Ecto neural progenitor cell (in vitro differentiated cells): ENCODE measurements at regions not wholly inside any gene's neighbourhood (a gene's known extent, or its start where the extent isn't known, plus 50 kb on each side); places are given as distances from the start of the nearest gene placed in this dataset.

Source experiments
- DNase-seq: peaks from one replicate; pipeline ENCODE4 v3.0.0-alpha.2; 2018; ENCODE audit warnings: low spot score

DNA sequence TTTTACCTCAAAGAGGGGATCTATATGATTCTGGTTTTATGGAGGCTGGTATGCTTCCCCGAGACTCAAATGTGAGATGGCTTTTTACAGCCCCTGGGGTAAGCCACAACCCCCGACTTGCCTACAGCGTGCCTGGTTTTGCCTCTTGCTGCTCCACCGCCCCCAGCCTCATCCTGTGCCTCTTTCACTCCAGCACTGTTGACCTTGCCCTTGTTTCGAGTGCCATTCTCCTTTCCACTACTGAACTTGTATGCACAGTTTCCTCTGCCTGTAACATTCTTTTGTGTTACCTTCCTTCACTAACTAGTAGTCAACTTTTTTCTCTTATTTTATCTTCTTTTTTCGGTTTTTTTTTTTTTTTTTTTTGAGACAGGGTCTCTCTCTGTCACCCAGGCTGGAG is 219.0 kb upstream of the ZBED5 start:
- no peak for DNase-seq

DNA sequence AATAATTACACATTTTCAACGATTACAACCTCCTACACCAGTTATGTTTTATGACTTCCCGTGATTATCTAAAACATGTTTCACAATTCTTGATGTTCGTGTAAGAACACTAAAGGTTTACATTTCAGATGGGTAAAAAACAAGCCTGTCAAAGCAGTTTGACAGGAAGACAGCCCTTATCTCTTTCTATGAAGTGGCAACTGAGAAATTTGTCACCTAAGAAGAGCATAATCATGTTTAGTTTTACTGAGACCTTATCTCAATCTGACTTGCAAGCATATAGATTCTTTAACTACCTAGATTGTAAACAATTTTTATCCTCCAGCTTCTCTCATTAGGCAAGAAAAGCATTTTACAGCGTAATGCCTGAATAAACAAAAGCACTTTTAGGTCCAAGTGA is 218.4 kb upstream of the ZBED5 start:
- no peak for DNase-seq

DNA sequence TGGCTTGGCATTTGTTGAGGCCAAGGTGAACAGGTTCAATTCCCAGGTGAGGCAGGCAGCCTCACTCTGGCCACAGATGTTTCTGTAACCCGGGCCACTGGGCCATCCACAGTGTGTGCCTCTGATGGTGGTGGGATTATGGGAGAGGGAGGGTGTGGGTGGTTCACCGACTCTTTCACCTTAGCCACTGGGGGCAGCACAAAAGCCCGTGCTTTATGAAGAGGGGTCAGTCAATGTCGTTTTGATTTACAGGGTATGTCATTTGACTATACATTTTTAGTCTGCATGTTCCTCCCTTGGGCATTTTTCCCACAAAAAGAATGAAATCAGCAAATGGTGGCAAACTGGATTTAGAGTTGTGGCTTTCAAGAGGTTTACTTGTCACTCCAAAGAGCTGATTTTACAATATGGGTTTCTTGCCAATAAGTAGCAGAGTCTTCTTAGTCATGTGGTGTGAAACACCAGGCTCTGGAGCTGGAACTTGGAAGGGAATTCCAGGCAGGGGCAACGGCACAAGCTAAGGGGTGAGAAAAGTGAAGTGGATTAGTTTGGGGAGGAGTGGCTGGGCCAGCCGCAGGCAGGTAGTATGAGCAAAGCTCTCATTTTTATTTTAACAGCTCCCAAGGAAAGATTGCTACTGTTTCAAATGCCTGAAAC is 217.8 kb upstream of the ZBED5 start:
- no peak for DNase-seq

DNA sequence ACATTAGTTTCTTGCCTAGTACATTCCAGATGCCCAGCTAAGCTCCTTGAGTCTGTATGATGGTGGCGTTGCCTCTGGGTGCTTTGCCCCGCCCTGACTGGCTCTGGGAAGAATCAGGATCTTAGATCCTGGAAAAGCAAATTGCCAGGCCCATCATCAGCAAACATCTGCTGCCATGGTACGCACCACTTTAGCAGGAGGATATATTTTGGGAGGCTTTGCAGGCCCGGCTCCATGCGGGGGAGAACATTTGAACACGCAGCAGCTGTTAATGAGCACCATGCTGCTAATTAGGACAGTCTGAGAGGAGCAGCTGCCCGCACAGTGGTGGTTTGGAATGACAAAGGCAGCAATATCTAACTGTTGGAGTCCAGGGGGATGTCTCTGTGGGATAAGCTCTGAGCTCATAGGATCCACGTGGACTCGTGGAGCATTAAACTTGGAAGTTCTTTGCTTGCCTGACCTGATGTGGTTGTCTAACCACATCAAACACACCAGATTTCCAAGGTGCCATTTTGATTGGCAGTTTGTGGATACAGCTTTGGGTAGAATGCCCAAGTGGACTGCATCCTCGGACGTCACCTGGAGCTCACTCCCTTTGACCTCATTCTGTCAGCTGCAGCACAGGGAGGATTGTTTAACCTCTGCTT is 217.0 kb upstream of the ZBED5 start:
- DNase-seq = no peak

DNA sequence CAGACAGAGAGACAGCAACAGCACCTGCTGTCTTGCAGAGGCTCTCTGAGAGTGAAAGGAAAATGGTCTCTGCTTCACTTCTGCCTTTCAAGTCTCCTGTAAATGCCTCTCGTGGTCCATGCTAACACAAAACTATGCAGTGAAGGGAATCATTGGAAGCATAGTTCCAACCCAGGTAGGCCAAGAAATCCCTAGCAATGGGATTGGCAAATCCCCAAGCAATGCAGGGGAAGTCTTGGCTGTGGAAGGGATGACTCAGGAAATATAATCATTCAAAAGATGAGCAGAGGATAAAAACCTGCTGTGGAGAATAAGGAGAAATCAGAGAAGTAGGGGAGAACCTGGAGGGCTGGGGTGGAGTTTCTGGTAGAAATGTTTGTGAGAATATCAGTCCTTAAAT is 216.1 kb upstream of the ZBED5 start:
- DNase-seq = no peak

DNA sequence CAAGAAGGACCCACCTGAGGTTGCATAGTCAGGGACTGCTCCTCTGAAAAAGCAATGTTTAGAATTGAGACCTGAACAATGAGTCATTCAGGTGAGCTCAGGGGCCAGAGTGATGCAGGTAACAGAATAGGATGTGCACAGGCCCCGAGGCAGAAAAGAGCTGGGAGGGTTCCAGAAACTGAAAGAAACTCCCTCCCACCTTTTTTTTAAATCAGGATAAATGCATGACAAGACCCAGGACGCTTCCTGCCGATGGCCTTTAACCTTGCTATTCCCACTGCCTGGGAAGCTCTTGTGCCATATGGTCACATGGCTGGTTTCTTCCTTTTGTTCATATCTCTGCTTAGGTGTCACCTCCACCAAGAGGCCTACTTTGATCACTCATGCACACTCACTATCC is 214.2 kb upstream of the ZBED5 start:
- no peak for DNase-seq

DNA sequence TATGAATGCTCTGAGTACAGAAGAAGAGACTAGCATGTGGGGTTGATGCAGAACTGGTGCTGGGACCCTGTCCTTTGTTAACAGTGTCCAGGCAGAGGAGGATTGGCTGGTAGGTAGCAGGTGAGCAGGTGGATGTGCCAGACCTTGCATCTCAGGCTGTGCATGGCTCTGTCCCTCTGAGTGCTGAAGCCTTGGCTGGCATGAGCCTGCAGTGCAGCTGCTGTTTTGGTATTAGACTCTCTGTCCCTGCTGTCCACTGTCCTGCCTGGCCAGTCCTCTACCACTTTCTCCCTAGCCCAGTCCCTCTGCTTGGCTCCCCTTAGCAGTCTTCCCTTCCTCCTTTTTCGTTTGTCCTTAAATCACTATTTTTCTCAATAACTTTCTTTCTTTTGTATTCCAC is 213.6 kb upstream of the ZBED5 start:
- DNase-seq = no peak

DNA sequence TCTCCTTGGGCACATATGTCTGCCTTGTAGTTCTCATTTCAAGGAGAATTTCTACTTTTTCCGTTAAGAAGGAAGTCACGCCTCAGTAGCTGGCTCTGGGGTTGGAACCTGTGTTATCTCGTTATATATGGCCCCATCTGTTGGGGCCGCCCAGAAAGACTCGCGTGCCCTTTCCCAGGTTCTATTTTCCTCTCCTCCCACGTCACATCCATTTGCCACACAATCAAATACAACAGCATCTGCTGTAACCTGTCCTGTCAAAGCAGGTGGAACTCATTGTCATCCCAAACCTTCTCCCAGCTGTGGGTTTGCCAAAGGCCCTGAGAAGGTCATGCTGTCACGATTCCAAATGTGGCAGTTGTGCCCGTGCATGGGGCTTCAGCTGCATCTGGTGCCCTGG is 213.1 kb upstream of the ZBED5 start:
- DNase-seq = no peak

DNA sequence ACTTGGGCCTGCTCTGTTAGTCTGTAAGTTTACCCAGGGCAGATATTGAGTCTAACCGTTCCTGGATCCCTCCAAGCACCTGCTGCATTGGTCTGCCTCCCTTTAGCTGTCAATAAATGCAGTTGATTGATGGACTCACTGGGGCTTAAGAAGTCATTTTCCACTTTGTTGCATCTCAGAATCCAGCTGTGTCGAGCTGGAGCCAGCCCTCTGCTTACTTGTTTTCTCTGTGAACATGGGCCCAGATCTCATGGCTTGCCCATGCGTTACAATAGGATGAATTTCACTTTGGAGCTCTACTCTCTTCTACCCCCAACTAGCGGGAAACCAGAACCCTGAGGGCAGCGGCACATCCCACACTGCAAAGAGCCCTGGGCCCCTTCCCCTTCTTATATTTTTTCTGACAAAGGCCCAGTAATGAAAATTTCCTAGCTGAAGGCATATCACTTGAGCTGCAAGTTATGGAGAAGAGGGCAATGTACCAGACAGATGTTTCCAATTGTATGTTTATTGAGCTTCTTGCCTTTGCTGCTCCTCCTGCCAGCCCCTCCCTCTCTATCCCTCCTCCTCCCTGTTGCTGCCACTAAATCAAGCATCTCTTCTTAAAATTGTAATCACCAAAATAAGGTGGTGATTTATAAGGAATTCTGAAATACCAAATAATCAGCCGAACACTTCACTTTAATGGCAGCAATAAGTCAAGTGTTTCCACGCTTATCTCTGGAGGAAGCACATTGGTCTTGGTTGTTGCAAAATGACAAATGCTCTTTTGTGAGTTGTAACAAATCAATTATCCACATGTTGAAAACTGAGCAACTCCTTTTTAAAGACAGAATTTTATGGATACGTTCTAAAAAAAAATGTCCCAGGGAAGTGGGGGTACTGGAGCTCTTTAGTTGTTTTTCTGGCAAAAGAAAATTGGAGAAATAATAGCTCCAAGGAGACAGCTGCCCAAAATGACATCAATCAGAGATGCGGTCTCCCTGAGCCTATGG is 212.3 kb upstream of the ZBED5 start:
- DNase-seq = no peak

DNA sequence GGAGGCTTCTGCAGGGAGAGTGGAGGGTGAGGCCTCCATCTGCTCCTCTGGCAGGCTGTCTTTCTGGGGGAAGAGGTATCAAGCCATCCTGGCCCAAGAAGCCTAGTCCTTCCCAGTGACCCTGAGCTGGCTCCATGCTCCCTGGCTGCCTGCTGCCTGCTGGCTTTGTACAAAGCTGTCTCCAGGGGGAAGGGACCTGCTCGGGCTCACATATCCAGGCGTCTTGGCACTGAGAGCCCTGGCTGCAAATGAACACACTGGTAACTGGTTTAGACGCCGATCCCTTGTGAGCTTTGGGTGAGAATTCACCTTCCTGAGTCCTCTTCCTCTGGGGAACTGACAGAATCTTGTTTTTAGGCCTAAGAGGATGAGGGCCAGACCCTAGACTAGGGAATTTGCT is 210.3 kb upstream of the ZBED5 start:
- no peak for DNase-seq

DNA sequence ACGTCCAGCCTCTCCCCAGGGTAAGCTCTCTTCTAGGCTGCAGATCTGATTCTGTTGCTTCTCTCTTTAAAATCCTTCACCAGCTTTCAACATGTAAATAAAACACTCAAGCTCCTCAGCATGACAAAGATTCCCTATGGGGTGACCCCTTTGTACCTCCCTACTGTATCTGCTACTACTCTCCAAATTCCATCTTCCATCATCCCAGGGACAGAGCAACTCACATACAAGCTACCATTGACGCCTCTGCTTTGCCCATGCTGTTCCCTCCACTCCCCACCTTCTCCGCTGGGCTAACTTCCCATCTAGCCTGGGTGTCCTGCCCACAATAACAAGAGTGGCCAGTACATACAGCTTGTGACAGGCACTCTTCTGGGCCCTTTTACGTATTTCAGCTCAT is 207.5 kb upstream of the ZBED5 start:
- DNase-seq = no peak

DNA sequence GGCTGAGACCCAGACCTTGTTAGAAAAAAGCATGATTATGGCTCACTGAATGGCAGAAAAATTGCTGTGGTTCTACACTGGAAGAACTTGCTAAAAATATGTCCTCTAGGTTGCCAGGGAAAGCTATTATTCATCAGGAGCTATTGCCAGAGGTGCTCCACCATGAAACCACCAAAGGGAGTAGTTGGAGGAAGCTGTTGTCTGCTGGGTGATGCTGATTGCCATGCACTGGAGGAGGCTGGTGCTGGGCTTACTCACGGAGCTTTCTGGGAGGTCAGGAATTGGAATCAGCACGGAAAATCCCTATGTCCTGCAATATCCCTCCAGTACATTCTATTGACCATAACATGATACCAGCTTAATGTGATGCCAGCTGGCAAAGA is 199.6 kb upstream of the ZBED5 start:
- DNase-seq = no peak

DNA sequence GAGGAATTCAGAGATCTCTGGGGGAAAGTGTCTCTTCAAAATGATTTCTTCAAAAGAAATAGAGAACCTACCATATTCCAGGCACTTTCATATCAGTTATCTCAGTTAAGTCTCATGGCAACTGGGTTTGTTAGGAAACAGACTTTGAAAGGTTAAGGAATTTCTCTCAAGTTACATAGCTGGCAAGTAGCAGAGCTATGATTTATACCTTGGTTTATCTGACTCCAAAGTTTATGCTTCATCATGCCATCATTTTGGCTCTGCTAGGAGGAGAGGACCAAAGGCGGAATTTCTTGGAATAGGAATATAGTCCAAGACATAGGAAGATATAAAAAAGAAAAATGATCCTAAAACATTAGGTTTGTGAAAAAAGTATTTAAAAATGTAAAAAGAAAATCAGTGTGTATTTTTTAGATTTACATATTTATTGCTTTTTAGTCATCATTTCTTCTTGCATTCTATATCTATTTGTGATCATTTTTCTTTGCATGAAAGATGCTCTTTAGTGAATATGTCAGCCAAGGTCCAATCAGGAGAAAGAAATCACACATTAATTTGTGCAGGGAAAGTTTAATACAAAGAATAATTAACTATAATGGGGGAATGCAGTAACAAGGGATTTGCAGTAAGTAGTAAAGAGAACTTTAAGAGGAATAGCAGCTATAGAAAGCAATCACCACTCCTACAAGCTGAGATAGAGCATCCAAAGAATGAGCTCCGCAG is 199.1 kb upstream of the ZBED5 start:
- DNase-seq = no peak

DNA sequence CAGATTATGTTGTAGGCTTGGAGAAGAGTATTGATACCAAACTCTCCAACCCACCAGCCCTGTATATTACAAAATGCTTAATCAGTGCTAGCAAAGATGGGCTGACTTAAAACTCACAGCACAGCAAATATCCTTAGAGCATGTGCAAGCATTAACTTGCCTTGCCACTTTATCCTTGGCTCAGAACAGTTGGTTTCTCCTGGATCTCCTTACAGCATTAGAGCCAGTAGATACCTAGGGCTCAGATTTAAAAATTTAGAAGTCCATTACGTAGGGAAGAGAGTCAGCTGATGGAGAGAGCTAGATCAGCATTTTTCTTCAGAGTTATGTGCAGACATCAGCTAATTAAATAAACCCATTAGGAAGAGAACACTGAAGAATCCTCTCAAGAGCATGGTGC is 198.5 kb upstream of the ZBED5 start:
- no peak for DNase-seq

DNA sequence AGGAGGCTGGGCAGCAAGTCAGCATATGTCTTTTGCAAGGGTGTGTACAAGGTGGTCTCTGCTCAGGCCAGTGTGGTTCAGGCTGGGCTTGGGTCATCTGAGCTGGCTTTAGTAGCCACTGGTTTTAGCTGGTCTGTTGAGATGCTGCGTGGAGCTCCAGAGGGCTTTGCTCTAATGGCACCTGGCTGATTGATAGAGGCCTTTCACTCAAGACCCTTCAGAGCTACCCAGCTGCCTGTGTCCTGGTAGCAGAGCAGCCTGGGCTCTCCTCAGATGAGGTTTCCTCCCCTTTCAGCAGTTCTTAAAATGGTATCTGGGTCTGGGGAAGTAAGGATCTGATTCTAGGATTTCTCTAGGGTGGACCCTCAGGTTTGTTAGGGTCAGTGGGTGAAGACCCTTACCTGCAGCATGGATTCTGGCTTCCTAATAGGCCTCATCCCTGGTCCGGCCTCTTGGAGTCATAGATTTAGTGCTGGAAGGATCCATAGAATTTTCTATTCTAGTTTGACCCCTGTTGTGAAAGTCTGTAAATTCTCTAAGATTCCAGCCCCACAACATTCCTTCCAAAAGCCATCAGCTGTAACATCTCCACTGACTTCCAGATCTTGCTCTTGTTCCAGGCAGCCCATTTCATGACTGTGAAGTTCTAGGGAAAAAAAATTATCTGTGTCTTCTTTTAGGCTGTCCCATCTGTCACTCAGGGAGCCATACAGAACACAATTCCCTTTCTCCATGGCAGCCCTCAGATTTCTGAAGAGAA is 190.2 kb upstream of the ZBED5 start:
- no peak for DNase-seq

DNA sequence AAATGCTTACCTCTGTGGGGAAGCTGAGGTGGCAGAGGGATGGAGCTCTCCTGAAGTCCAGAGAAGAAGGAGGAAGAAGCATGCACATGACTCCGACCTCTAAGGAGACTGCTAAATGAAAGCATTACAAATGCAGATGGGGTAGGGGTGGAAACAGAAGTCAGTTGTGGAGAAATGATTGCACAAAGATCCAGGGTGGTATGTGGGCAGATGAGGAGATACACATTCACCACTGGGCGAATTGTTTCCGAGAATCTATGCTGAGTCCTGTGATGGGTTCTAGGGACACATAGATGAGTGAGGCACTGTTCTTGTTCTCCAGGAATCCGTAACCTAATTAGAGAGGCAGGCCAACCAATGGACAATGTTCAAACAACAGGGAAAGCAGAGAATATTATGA is 188.9 kb upstream of the ZBED5 start:
- no peak for DNase-seq

DNA sequence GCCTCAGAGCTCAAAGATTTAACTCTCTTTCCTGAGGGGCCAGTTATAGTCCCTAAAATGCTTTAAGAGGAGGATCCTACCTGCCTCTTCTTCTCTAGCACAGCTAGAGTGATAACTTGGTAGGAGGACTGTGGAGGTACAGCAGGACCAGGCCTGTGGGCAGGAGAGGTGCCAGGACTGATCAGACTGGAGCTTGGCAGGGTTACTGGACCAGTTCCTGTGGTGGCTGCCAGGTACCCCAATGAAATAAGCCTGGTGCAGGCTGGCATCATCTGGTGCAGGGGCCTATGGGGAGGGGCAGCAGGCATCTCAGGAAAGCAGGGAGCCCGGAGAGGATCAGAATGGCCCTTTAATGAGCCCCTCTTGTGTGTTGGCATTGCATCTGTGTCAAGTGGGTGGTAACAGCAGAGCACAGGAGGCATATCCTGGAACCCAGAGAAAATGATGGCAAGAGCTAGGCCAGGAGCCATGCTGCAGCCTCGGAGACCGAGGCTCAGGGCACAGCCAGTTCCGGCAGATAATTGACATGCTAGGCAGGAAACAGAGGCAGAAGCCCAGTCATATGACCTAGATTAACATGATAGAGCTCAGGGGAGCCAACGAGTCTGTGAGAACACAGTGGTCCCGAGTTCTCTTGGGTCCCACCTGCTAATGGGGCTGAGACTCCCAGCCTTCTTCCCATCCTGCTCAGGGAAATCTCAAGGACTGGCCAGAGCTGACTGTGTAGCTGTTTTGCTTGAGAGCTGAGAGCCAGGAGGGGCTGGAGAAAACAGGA is 187.5 kb upstream of the ZBED5 start:
- DNase-seq = no peak

DNA sequence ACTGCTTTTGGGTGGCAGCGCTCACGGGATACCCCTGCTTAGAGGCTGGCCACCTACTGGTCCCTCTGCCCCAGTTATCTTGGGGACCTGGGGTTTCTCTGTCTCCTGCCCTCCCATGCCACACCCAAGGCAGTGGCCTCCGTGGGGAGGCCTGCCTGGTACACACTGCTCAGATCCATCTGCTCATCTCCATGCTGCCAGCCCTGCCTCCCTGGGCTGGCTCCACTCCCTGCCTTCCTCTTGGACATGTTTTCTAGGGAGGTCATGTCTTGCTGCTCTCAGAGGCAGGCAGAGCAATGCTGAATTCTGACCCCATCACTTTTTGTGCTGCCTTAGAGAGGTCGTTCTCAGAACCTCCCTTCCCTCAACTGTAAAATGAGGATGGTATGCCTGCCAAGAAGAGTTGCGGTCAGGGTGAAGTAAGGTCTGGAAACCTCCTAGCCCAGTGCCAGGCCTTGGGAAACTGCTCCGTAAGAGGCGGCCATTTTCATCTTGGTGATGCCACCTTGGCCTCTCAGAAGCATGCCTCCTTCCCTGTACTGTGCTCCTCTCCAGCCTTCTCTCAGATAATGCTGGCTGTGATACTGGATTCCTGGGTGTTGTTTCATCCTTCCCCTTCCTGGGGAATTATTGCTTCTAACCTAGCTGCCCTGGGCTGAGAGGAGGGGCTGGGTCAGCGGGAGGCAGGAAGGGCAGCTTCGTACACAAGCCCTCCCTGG is 186.4 kb upstream of the ZBED5 start:
- DNase-seq = no peak

DNA sequence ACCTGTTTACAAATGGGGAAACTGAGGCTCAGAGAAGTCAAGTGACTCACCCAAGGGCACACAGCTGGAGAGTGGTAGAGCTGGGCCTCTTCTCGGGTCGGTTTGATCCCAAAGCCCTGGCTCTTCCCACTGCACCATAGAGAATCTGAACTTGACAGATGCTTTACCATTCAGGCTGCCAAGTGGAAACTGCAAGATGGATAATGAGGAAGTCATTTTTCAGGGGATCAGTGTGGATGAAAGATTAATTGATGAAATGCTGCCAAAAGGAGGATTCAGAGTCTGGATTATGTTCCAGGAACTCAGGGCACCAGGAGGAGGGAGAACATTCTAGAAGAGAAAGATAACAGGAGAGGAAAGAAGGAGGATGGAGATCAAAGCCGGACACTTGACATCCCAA is 185.9 kb upstream of the ZBED5 start:
- DNase-seq = no peak
